ENCODE measurements at regions not wholly inside any gene's neighbourhood (a gene's known extent, or its start where the extent isn't known, plus 50 kb on each side); places are given as distances from the start of the nearest gene placed in this dataset.

DNA sequence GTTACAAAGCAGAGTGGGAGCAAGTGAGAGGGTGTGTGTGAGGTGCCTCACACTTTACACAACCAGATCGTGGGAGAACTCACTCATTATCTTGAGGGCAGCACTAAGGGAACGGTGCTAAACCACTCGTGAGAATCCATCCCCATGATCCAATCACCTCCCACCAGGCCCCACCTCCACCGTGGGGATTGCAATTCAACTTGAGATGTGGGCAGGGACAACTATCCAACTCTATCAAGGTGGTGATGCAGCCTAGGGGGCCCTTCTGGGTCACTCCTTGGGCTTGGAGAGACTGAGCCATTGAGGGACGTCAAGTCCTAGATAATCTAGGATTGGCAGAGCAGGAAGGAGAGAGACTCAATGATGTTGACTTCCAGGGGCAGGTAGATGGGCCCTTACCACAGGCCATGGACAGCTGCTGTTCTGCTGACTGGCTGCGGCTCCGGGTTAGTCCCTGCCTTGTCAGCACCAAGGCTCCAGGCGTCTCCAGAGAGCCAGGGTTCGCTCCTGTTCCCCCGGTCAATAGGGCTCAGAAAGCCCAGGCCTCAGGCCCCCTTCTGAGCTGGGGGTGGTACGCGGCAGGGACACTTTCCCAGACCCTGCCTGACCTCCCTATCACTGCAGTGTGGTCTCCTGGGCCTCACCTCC lies 193.2 kb upstream of the HS6ST1 start:
- TF ChIP-seq CTCF (IDR thresholded peaks at IDR 0.05) (no peak), POLR2A (IDR thresholded peaks at IDR 0.05) (no peak)
